K562 (cell line): ENCODE measurements at regions not wholly inside any gene's neighbourhood (a gene's known extent, or its start where the extent isn't known, plus 50 kb on each side); places are given as distances from the start of the nearest gene placed in this dataset.

Experiments used
- PRDM10 ChIP-seq: fragments of 450-650 bp; IDR thresholded peaks from 2 replicates; pipeline ENCODE4 v1.6.1; 2018; ENCODE audit not compliant: partially characterized antibody
- ZMIZ1 ChIP-seq, 2 experiments: fragments of 150-350 bp in 1 of 2; IDR thresholded peaks; 2 replicates each; pipeline ENCODE4 v1.6.1; 2012 to 2016; ENCODE audit warnings: low read depth in 2 of 2, low read length in 2 of 2, mild to moderate bottlenecking in 1 of 2, moderate library complexity in 1 of 2
- ZNF695 ChIP-seq: fragments of 450-650 bp; formaldehyde crosslinking; IDR thresholded peaks from 2 replicates; pipeline ENCODE4 v1.4.0; 2020; ENCODE audit warnings: mild to moderate bottlenecking, moderate library complexity

DNA sequence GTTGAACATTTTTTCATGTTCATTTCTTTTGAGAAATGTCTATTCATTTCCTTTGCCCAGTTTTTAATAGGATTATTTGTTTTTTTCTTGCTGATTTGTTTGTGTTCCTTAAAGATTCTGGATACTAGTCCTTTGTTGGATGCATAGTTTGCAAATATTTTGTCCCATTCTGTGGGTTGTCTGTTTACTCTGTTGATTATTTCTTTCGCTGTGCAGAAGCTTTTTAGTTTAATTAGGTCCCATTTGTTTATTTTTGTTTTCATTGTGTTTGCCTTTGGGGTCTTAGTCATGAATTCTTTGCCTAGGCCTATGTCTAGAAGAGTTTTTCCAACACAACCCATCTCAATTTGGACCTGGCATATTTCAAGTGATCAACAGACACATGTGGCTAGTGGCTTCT, 116.1 kb upstream of the GALNT2 start (continued):
- no peak for TF ChIP-seq PRDM10
- TF ChIP-seq ZNF695 (CRISPR knock-in tag), result no peak
- TF ChIP-seq ZMIZ1 (IDR thresholded peaks at IDR 0.05; ENCODE audit: low read depth in 2 of 2, low read length in 2 of 2), result no peak
